Fibroblast of skin of left biceps (primary cell): ENCODE measurements at regions not wholly inside any gene's neighbourhood (a gene's known extent, or its start where the extent isn't known, plus 50 kb on each side); places are given as distances from the start of the nearest gene placed in this dataset.
A peak's percentile ranks its signal among the peaks of the same experiment; 100 is the strongest.

Experiments used
- DNase-seq, 2 experiments: peaks; one replicate each; pipeline ENCODE4 v3.0.0-alpha.2; 2013; ENCODE audit warnings: low read depth in 2 of 2

DNA sequence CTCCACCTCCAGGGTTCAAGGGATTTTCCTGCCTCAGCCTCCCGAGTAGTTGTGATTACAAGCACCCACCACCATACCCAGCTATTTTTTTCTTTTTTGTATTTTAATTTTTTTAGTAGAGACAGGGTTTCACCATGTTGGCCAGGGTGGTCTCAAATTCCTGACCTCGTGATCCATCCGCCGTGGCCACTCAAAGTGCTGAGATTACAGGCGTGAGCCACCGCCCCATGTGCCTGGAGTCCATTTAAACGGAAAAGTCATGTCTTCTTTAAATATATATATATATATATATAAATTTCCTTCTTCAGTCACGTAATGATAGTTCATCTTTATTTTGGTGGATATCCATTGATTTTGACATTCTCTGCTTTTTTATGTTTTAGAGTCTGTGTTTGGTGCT lies 264.0 kb upstream of the PITX2 start:
- DNase-seq: no peak

DNA sequence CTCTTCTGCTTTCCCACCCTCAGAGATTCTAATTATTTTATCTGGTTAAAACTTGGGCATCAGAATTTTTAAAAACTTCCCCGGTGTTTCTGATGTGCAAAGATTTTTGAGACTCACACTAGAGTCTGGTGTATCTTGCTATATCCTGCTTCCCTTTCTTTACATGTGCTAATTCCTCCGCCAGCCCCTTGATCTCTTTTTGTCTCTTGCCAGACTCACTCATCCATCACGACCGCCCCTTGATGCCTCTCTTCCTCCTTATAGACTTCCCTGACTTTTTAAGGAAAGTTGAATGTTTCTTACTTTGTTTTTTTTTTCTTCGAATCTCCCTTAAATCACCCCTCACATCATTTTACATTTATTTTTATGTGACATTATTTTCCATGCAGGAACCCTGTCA lies 274.9 kb upstream of the PITX2 start:
- no peak for DNase-seq

DNA sequence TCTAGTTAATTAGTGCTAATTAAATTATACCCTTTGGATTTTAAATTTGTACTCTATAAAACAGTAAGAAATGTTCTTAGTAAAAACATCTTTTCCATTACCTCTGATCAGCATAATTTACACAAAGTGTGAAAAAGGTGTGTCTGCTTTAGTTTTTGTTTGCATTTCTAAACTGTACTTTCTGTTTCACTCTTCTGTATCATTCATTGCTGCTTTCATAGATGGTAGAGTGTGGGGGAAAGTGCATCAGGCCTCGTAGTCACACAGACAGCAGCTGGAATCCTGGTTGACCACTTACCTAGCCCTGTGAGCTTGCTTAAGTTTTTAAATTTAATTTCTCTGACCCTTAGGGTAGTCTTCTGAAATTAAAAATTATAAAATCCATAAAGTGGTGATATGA lies 275.4 kb upstream of the PITX2 start:
- DNase-seq: no peak

DNA sequence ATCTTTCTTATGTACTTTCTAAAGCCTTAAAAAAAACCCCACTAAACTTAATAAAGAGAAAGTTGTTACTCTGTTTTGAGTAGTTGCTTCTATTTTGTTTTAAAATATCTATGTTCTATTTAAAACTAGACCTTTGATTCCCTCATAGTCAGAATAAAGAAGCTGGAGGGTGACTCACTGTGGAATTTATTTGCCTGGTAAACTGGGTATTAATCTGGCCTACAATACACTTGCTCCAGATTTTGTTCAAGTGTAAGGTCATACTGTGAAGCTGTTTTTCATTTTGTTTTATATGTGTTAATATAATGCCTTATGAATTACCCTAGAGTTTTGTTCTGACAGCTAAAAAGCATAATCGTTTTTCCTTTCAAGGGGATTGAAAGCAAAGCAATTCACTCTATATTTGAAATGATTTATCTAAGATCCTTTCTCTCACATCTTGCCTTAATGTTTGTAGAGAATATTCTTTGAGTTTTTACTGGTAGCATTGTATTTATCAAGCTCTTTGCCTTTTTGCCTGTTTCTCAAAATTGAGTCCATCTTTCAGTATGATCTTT lies 277.4 kb upstream of the PITX2 start:
- DNase-seq: peak in 1 of 2 experiments; percentile 6

DNA sequence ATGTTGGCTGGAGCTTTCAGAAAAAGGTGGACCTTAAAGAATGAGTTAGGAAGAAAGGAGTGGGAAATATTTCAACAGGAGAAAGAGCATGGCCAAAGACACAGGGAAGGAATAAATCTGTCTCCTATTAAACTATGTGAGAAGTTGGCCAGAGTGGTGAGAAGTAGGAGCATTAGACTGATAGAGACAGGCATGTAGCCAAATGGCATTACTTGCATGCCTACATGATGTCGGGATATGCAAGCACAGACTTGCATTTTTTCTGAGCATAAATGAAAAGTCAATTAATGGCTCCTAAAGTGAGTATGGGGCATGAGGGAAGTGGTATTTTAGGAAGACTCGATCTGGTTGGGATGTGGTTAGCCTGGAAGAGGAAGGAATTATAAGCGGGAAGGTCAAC lies 279.6 kb upstream of the PITX2 start:
- peak; percentile 29 to 34 for DNase-seq

DNA sequence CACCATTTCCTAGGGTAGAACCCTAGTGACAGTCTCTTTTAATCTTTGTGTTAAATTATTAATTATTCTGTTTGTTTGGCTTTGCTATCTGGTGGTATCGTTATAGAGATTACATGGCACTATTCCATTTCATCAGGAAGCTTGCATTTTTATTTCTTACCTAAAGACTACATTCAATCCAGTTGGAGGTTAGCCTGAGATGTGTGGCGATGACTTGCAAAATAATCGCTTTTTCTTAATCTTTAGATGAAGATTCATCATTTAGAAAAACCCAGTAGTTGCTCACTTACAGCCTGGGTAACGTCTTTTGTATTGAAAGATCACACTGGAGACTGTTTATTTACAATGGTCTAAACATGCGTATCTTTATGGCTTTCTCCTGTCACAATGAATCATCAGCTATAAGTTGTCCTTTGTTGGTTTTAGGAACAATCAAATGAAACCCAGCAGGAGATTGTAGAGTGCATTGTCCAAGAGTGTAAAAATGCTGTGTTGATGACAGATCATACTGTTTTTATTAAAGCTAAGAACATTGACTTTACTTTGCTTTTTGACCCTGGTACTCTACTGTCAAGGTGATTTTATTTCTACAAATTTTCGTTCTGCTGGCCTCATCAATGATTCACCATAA lies 281.7 kb upstream of the PITX2 start:
- DNase-seq: peak; percentile 28 to 37

DNA sequence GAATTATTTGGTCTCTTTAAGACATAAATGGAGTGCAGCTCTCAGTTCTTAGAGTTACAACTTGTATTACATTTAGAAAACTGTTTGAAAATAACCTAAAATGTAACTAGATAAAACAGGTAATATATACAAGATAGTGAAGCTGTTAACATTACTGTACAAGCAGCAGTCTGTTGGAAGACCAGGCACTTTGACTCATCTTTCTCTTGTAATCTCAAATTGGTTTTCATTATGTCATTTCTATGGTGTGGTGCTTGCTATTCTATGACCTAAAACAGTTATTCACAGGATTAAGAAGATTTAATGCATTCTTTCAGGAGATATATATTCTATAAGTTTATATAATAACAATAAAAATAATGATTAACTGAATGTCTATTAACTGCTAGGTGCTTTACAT lies 282.5 kb upstream of the PITX2 start:
- DNase-seq: no peak

DNA sequence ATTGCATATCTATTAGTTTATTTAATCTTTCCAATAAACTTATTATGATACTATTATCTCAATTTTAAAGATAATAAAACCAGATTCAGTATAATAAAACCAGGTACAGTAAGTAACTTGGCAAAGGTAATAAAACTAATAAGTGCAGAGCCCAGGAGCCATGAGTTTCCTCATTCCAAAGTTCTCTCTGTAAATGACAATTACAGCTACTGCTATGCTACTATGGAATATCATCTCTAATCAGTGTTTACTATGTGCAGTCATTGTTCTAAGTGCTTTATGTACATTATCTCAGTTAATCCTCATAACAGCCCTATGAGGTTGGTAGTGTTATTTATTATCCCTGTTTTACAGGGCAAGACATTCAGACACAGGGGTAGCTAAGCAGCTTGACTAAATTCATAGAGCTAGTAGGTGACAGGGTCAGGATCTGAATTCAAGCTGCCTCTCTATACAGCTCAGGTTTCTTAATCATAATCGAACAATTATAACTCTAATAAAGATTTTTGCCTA lies 285.0 kb upstream of the PITX2 start:
- DNase-seq: no peak

DNA sequence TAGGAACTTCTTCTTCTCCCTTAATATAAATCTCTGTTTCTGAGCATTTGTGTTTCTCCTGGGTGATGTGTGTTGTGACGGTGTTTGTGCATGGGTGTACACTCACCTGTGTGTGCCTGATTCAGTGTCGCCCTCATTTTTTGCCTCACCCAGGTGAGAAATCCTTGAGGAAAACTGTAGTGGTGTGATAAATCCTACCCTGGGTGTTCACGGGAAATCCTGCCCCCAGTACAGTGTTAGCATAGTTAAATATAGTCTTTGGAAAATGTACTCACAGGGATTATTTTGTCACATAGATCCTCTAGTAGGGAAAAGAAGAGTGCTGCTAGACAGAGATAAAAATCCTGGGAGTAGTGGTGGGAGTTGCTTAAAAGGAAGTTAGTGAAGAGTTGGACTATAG lies 291.9 kb upstream of the PITX2 start:
- no peak for DNase-seq

DNA sequence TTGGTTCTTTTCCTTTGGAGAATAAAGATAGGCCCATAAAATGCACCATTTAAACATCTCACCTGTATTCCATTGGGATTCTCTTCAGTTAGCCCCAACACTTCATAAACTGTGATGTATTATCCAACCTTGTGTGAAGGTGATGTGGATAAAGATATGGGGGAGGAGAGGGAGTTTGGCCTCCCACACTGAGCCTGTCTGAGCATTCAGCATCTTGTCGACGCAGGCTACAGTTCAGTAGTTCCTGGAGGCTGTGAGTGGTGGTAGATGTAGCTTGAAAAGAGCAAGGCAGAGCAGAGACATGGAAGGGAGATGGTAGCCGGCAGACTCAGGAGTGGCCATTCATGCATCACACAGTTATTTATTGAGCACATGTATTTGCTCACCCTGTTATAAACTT lies 292.4 kb upstream of the PITX2 start:
- DNase-seq: no peak

DNA sequence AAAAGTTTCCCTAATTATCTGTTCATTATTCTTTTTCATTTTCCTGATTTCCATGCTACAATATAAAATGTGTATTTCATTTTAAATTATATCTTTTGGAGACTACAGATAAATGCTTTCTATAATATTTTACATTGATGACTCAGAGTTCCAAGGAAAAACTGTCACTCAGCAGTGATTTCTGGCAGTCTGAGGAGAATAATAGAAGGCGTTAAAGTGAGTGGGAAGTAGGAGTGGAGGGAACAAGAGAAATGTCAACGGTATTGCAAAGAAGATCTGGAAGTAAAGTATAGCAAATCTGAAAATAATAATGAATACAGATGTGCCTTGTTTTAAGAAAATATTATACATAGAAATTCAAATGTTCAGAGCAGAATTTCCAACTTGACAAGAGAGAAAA lies 293.6 kb upstream of the PITX2 start:
- DNase-seq: no peak

DNA sequence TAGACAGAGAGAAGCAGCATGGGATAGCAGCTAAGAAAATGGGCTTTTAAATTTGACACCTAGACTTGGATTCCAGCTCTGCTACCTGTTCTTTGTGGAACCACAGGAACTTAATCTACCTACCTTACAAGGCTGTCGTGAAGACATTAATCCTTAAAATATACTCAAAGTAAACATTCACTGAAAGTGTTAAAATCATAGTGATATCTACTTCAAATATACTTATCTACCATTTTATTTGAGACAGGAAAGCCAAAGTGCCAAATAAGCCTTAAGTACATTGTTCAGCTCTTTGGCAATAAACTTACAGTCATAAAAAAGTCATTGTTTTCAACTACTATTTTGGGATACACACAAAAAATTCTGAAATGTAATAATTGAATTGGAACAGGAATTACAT lies 295.0 kb upstream of the PITX2 start:
- DNase-seq: no peak

DNA sequence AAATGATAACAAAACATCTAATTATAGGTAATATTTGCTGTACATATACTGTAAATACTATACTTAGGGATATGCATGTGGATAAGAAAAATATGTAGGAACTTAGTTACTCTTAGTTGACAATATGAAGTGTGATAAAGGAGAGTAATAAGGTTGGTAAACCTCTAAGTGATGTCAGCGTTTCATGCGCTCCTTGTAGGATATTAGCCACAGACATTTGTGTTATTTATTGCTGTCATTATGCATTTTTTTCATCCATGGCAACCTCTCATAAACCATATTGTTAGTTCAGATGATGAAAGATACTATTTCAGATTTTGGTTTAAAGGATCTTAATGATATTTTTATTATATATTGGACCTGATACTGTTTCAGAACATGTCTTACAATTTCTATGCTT lies 298.1 kb upstream of the PITX2 start:
- DNase-seq: no peak

DNA sequence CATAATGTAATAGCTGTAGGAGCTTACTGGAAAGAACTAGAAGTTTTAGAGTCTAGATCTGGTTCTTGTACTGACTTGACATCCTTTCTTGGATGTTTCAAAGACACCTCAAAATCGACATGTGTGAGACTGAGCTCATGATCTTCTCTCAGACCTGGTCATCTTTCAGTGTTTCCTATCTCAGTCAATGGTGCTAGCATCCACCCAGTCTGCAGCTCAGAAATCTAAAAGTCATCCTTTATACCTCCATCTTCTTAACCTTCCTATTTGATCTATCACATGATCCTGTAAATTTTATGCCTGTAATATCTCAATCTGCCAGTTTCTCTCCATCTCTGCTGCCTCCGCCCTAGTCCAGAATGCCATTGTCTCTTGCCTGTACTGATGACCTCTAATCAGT lies 301.9 kb upstream of the PITX2 start:
- no peak for DNase-seq

DNA sequence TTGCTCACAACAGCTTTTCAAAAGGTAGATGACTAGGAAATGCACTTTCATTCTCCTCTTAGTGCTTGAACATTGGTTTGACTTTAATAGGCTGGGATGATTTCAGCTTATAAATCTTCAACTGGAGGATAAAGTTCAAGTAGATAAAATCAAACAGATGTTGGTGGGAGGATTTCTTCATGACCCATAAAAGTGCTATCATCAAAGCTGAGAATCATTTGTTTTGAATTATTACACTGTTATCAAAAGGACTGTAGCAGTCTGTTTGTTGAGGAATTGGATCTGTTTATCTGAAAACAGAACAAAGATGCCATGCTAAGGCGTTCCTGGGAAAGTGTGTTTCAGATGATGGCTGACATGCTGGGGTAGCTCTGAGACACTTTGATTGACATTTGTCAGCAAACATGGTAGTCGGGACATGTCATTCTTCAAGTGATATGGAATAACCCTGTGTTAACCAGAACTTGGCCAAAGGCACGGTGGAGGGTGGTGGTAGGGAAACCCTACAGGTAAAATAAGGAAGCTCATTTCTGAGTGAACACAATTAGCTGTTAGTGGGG lies 304.0 kb upstream of the PITX2 start:
- DNase-seq: no peak

DNA sequence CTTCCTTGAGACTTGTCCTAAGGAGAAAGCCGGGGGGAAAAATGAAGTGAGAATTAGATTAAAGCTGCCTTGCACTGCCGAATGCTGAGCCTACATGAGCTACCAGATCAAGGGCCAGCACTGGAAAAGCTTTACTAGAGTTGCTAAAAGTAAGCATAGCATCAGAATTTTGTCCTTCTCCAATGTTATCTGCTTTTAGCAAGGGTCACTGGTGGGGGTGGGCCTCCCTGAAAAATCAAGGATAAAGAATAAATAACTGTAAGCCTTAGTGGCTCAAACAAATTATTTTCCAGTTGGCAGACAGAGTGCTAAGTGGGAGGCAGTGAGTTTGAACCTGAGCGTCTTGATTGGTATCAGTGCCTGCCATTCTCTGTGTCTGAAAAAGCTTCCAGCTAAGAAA lies 310.5 kb upstream of the PITX2 start:
- no peak for DNase-seq

DNA sequence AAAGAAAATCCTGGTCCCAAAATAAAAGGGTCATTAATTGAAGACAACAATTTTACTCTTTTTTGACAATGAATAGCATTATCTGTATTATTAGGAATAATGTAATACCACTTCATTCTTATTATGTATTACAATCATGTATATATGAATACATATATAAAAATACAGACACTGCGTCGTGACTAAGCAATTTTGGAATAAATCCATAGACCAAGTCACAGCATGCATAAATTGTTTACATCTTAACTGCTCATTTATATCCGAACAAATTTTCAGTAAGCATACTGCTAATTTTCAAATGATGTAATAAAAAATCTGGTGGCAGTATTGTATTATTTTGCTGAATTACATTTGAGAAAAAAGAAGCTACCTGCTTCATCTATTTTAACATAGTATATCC lies 321.6 kb upstream of the PITX2 start:
- DNase-seq: no peak

DNA sequence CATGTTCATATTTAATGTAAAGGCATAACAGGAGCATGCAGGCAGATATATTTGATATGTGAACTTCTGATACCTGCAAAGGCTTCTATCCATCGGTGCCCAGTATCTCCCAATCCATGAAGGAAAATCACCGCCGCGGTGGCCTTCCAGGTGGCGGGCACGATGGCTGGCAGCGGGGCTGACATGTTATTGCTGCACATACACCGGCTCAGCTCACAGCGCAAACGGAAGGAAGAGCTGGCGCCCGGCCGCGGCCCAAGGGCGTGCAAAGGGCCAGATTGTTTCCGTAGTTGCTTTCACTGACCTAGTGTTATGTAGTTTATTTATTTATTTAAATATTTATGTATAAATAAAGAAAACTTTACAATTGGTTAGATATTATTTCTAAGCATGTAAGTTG lies 322.7 kb upstream of the PITX2 start:
- DNase-seq: no peak

DNA sequence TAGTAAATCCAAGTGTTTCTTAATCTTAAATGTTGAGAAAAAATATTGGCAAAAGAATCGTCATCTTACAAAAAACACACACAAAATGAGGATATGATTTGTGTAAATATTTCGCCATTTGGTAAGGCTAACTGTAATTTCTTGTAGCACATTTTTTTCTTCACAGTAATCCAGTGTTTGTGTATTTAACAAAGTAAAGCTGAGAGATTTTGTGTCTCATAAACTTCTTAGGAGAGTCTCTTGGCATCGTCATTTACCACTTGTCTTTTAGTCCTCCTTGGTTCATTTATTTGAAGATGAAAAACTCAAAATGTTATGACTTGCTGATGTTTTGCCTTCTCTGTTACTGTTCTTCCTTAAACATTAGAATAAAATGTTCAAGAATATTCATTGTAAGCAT lies 326.7 kb upstream of the PITX2 start:
- DNase-seq: no peak

DNA sequence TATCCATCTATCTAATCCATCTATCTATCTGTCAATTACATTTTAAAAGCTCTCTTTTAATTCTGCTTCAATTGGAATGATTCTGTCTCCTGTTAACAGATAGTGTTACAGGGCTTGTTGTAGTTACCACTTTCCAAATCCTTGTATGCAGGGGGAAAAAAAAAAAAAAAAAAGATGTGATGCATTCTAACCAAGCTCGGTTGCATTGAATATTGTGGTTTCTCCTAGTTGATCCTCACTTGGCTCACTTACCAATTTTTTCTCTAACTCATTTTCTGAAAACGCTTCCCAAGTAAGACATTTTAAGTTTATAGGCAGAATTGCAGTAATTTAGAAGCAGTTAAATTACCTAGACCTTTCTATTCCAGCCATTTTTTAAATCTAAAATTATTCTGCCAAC lies 327.9 kb upstream of the PITX2 start:
- no peak for DNase-seq

DNA sequence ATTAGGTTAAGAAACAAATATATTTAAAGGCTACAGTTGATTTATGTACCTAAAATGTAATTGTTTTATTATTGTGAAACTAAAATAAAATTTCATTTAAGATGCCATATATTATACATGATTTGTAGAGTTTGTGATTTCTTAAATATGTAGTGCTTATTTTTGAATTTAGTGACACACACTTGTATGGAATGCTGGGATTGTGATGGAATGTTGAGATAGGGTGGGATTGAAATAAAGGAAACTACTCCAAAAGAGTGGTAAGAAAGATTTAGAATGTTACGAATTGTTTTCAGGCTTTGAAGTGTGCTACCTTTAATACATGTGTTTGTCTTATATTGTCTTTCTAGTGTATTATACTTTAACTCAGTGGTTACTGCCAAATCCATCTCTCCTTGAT lies 330.3 kb upstream of the PITX2 start:
- DNase-seq: no peak

DNA sequence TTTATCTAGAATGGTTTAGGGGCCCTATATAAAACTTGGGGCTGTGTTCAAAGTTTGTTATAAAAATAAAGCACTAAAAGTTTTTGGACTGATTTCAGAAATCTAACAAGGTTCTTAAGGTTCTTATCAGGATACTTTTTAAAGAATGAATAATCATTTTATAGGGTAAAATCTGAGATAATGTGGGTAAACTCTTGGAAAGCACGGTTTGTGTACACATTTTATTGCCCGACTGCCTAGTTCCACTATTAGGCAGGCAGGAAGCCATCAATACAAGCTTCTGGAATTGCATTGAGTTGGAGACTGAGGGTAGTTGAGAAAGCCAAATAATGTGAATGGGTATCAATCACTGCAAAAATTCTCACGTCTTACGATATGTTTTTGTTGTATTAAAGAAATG lies 331.0 kb upstream of the PITX2 start:
- no peak for DNase-seq

DNA sequence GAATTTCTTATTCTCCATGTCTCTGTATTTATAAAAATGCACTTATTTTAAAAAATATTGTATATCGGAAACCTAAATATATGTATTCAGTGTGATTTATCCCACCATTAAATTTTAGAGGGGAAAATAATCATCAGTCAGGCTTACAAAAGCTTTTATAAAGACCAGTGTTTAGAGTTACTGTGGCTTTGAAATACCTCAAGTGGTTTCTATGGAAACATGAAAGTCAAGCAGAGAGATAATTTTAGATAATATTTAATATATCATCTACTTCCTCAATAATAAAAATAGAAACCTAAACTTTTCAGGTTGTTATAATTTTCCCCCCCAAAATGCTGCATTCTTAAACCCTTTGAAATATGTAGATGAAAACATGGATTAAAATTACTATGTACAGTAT lies 332.9 kb upstream of the PITX2 start:
- DNase-seq: no peak
